ENCODE measurements at regions not wholly inside any gene's neighbourhood (a gene's known extent, or its start where the extent isn't known, plus 50 kb on each side); places are given as distances from the start of the nearest gene placed in this dataset.

GRCh38 chr7:21029006-21029405 is 242.3 kb upstream of the SP8 start:
- Histone ChIP-seq H3K36me3 (no peaks in the 10 kb centered on the region), H3K4me3 (no peak overlapping the region), H3K9me3 (no peaks in the 10 kb centered on the region), H3K4me1 (no peaks in the 10 kb centered on the region), H3K27me3 (no peaks in the 10 kb centered on the region), H3K27ac (no peak overlapping the region)
- TF ChIP-seq POLR2A (IDR thresholded peaks at IDR 0.05) (no peak), POLR2AphosphoS5 (IDR thresholded peaks at IDR 0.05; ENCODE audit: insufficient read depth in 1 of 2, low read depth in 1 of 2) (no peak), CTCF (IDR thresholded peaks at IDR 0.05) (no peak)
- intact Hi-C loops (cut with DNase I): no loop called here
- no peak for DNase-seq (ENCODE audit: extremely low spot score in 2 of 2)

- Histone ChIP-seq H3K36me3 (no peaks in the 10 kb centered on the region), H3K27me3 (no peaks in the 10 kb centered on the region), H3K4me3 (no peak overlapping the region), H3K27ac (no peak overlapping the region), H3K4me1 (no peaks in the 10 kb centered on the region), H3K9me3 (no peaks in the 10 kb centered on the region)
- intact Hi-C loops (cut with DNase I): no loop called here
- no peak for TF ChIP-seq POLR2AphosphoS5 (IDR thresholded peaks at IDR 0.05; ENCODE audit: insufficient read depth in 1 of 2, low read depth in 1 of 2)
- TF ChIP-seq CTCF (IDR thresholded peaks at IDR 0.05): no peak
- TF ChIP-seq POLR2A (IDR thresholded peaks at IDR 0.05): no peak
- DNase-seq (ENCODE audit: extremely low spot score in 2 of 2): no peak
Observed at GRCh38 chr7:21030237-21030871, 243.7 kb upstream of the SP8 start.

- intact Hi-C loops (cut with DNase I): no loop called here
- Histone ChIP-seq H3K4me1 (no peaks in the 10 kb centered on the region), H3K4me3 (no peak overlapping the region), H3K36me3 (no peaks in the 10 kb centered on the region), H3K27ac (no peak overlapping the region), H3K9me3 (no peaks in the 10 kb centered on the region), H3K27me3 (no peaks in the 10 kb centered on the region)
- TF ChIP-seq CTCF (IDR thresholded peaks at IDR 0.05): no peak
- no peak for TF ChIP-seq POLR2AphosphoS5 (IDR thresholded peaks at IDR 0.05; ENCODE audit: insufficient read depth in 1 of 2, low read depth in 1 of 2)
- TF ChIP-seq POLR2A (IDR thresholded peaks at IDR 0.05): no peak
- no peak for DNase-seq (ENCODE audit: extremely low spot score in 2 of 2)
Observed at GRCh38 chr7:21041252-21041651, 254.6 kb upstream of the SP8 start.

- Histone ChIP-seq H3K9me3 (no peaks in the 10 kb centered on the region), H3K4me3 (no peak overlapping the region), H3K27ac (no peak overlapping the region), H3K4me1 (no peaks in the 10 kb centered on the region), H3K27me3 (no peaks in the 10 kb centered on the region), H3K36me3 (no peaks in the 10 kb centered on the region)
- no peak for DNase-seq (ENCODE audit: extremely low spot score in 2 of 2)
- TF ChIP-seq POLR2AphosphoS5 (IDR thresholded peaks at IDR 0.05; ENCODE audit: insufficient read depth in 1 of 2, low read depth in 1 of 2) (no peak), CTCF (IDR thresholded peaks at IDR 0.05) (no peak), POLR2A (IDR thresholded peaks at IDR 0.05) (no peak)
- intact Hi-C loops (cut with DNase I): no loop called here
Observed at GRCh38 chr7:21041666-21042065, 255.0 kb upstream of the SP8 start.

- Histone ChIP-seq H3K4me1 (no peaks in the 10 kb centered on the region), H3K27me3 (no peaks in the 10 kb centered on the region), H3K9me3 (no peaks in the 10 kb centered on the region), H3K36me3 (no peaks in the 10 kb centered on the region), H3K4me3 (no peak overlapping the region), H3K27ac (no peak overlapping the region)
- intact Hi-C loops (cut with DNase I): no loop called here
- TF ChIP-seq POLR2AphosphoS5 (IDR thresholded peaks at IDR 0.05; ENCODE audit: insufficient read depth in 1 of 2, low read depth in 1 of 2): no peak
- TF ChIP-seq CTCF (IDR thresholded peaks at IDR 0.05): no peak
- TF ChIP-seq POLR2A (IDR thresholded peaks at IDR 0.05): no peak
- no peak for DNase-seq (ENCODE audit: extremely low spot score in 2 of 2)
Observed at GRCh38 chr7:21044384-21044783, 257.7 kb upstream of the SP8 start.
